Activated B cell treated with CpG ODN at 0.5 μM for 24 hours (primary cell): ENCODE measurements at regions not wholly inside any gene's neighbourhood (a gene's known extent, or its start where the extent isn't known, plus 50 kb on each side); places are given as distances from the start of the nearest gene placed in this dataset.

Source experiments
- ATAC-seq: fragments of 200-7000 bp; cut with Tn5 transposase; one replicate; pipeline ENCODE4 v1.10.0; 2021; ENCODE audit warnings: low read depth, mild to moderate bottlenecking, moderate library complexity
- CTCF ChIA-PET: fragments of 350-600 bp; sonication (Branson Sonifier 250); formaldehyde crosslinking; loops from one replicate; lab custom pipeline; 2021; ENCODE audit warnings: antibody characterized with exemption; lab: Charles Lee
- POLR2A ChIA-PET: fragments of 350-600 bp; sonication (Branson Sonifier 250); formaldehyde crosslinking; loops from one replicate; lab custom pipeline; 2021; ENCODE audit warnings: antibody characterized with exemption; lab: Charles Lee
- DNase-seq: peaks from one replicate; pipeline ENCODE4 v3.0.0; 2022
- H3K27ac Mint-ChIP-seq: one replicate; pipeline ENCODE4 v1.8.0; 2020; ENCODE audit warnings: mixed read lengths
- H3K27me3 Mint-ChIP-seq: one replicate; pipeline ENCODE4 v1.8.0; 2021; ENCODE audit warnings: mixed read lengths
- H3K36me3 Mint-ChIP-seq: one replicate; pipeline ENCODE4 v1.8.0; 2021; ENCODE audit warnings: low read depth, mixed read lengths
- H3K4me1 Mint-ChIP-seq: one replicate; pipeline ENCODE4 v1.8.0; 2021; ENCODE audit warnings: mixed read lengths
- H3K4me3 Mint-ChIP-seq: one replicate; pipeline ENCODE4 v1.8.0; 2020; ENCODE audit warnings: mild to moderate bottlenecking, mixed read lengths
- H3K9me3 Mint-ChIP-seq: one replicate; pipeline ENCODE4 v1.8.0; 2020; ENCODE audit warnings: mixed read lengths
- CTCF ChIP-seq: fragments of 200-600 bp; IDR thresholded peaks from one replicate; pipeline ENCODE4 v1.8.0; 2022; ENCODE audit warnings: antibody characterized with exemption, mild to moderate bottlenecking
- intact Hi-C: fragments of 100-400 bp; cut with micrococcal nuclease; formaldehyde crosslinking; loops from one replicate; pipeline ENCODE4 v1.15.1; 2024

- DNase-seq (no peak), ATAC-seq (no peak)
- Mint-ChIP-seq H3K4me3 (no peak overlapping the region), H3K27me3 (peaks cover 2% of the 10 kb centered on the region), H3K36me3 (no peaks in the 10 kb centered on the region), H3K27ac (no peak overlapping the region), H3K9me3 (no peaks in the 10 kb centered on the region), H3K4me1 (no peaks in the 10 kb centered on the region)
- TF ChIP-seq CTCF: no peak
- ChIA-PET CTCF (no interaction called here), POLR2A (no interaction called here)
- intact Hi-C loops: no loop called here
These were observed 145.4 kb upstream of the SPOPL start for GRCh38 chr2:138356178-138356577.

DNA sequence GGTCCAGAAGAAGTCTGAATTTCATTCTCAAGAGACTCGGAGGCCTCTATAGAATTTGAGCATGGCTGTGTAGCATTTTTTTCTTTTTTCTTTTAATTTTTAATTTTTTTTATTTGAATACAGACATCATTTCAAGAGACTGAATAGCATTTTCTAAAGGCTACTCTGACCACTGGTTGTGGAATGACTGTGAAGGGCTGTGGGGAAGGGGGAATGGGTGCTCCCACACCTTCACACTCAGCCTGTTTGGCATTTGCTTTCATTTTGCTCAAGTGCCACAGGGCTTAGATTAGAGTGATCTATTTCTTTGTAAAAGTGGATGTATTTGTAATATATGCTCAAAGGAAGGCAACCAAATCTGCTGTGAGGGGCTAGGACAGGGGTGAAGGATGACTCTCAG lies 142.0 kb upstream of the SPOPL start:
- DNase-seq (no peak), ATAC-seq (no peak)
- no peaks in the 10 kb centered on the region for H3K4me1 Mint-ChIP-seq
- intact Hi-C loops: no loop called here
- CTCF ChIA-PET: no interaction called here
- POLR2A ChIA-PET: no interaction called here
- no peak for TF ChIP-seq CTCF
- H3K27ac Mint-ChIP-seq: no peak overlapping the region
- H3K9me3 Mint-ChIP-seq: no peaks in the 10 kb centered on the region
- H3K27me3 Mint-ChIP-seq: peaks cover 2% of the 10 kb centered on the region
- no peak overlapping the region for H3K4me3 Mint-ChIP-seq
- no peaks in the 10 kb centered on the region for H3K36me3 Mint-ChIP-seq

DNA sequence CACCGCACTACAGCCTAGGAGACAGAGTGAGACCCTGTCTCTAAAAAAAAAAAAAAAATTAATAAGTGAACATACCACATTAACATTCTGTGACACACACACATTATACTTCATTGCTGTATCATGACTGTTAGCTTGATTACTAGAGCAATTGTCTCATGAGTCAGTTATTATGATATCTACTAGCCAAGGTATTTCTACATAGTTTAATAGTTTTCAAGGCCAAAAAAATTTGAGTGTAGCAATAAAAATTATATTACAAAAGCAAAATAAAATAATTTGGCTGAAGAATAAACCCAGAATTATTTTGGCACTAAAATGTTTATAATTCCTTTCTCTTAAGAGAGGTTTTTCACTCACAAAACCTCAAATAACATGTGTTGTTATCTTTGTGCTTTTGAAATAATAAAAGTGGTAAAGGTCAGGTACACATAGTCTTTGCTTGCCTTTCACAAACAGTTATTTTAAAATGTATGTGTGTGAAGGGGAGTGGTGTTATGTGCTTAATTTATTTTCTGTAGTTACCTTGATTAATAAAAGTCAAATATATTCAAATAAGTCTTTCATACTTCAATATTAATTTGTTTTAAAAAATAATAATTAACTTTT lies 136.9 kb upstream of the SPOPL start:
- intact Hi-C loops: no loop called here
- Mint-ChIP-seq H3K9me3 (no peaks in the 10 kb centered on the region), H3K36me3 (no peaks in the 10 kb centered on the region), H3K4me1 (no peaks in the 10 kb centered on the region), H3K27me3 (no peaks in the 10 kb centered on the region), H3K4me3 (no peak overlapping the region), H3K27ac (no peak overlapping the region)
- DNase-seq (no peak), ATAC-seq (no peak)
- no peak for TF ChIP-seq CTCF
- POLR2A ChIA-PET: no interaction called here
- CTCF ChIA-PET: no interaction called here

GRCh38 chr2:138365581-138365980 lies 136.0 kb upstream of the SPOPL start:
- DNase-seq (no peak), ATAC-seq (no peak)
- Mint-ChIP-seq H3K4me1 (no peaks in the 10 kb centered on the region), H3K4me3 (no peak overlapping the region), H3K27ac (no peak overlapping the region), H3K27me3 (no peaks in the 10 kb centered on the region), H3K9me3 (no peaks in the 10 kb centered on the region), H3K36me3 (no peaks in the 10 kb centered on the region)
- CTCF ChIA-PET: no interaction called here
- intact Hi-C loops: no loop called here
- no peak for TF ChIP-seq CTCF
- POLR2A ChIA-PET: no interaction called here

DNA sequence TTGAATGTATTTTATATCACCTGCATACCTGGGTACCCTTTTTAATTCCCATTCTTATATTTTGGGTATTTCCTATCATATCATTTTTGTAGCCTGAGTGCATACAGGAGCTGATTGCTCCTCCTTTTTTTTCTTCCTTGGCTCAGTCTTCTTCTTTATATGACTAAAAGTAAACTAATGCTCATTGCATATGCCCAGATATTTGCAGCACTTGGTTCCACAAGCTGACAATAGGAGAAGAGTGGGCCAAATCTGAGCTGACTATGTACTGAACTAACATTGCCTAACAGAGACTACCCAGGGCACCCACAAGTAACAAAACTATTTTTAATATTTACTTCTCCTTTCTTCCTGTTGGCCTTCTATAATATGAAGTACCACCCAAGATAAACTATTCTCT lies 131.7 kb upstream of the SPOPL start:
- Mint-ChIP-seq H3K36me3 (no peaks in the 10 kb centered on the region), H3K27ac (no peak overlapping the region), H3K4me3 (no peak overlapping the region), H3K9me3 (no peaks in the 10 kb centered on the region), H3K27me3 (no peaks in the 10 kb centered on the region), H3K4me1 (no peaks in the 10 kb centered on the region)
- ChIA-PET POLR2A (no interaction called here), CTCF (no interaction called here)
- TF ChIP-seq CTCF: no peak
- intact Hi-C loops: no loop called here
- ATAC-seq: no peak
- DNase-seq: no peak
